ENCODE measurements at regions not wholly inside any gene's neighbourhood (a gene's known extent, or its start where the extent isn't known, plus 50 kb on each side); places are given as distances from the start of the nearest gene placed in this dataset.

GRCh38 chr1:170857955-170858354 lies 77.4 kb upstream of the MROH9 start:
- TF ChIP-seq, protein P1, sequence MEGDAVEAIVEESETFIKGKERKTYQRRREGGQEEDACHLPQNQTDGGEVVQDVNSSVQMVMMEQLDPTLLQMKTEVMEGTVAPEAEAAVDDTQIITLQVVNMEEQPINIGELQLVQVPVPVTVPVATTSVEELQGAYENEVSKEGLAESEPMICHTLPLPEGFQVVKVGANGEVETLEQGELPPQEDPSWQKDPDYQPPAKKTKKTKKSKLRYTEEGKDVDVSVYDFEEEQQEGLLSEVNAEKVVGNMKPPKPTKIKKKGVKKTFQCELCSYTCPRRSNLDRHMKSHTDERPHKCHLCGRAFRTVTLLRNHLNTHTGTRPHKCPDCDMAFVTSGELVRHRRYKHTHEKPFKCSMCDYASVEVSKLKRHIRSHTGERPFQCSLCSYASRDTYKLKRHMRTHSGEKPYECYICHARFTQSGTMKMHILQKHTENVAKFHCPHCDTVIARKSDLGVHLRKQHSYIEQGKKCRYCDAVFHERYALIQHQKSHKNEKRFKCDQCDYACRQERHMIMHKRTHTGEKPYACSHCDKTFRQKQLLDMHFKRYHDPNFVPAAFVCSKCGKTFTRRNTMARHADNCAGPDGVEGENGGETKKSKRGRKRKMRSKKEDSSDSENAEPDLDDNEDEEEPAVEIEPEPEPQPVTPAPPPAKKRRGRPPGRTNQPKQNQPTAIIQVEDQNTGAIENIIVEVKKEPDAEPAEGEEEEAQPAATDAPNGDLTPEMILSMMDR (conservative IDR thresholded peaks at IDR 0.05): no peak
- no peak for TF ChIP-seq ZFX (IDR thresholded peaks at IDR 0.05)
- no peak overlapping the region for H3K27ac ChIP-seq

- H3K27ac ChIP-seq: no peak overlapping the region
- TF ChIP-seq ZFX (IDR thresholded peaks at IDR 0.05): no peak
- TF ChIP-seq, protein P1 (conservative IDR thresholded peaks at IDR 0.05): no peak
Measured at GRCh38 chr1:170863621-170864020, 71.7 kb upstream of the MROH9 start.

GRCh38 chr1:170864238-170864637 lies 71.1 kb upstream of the MROH9 start:
- H3K27ac ChIP-seq: no peak overlapping the region

GRCh38 chr1:170864876-170865538 lies 70.3 kb upstream of the MROH9 start:
- TF ChIP-seq, protein P1 (conservative IDR thresholded peaks at IDR 0.05): no peak
- no peak for TF ChIP-seq ZFX (IDR thresholded peaks at IDR 0.05)
- H3K27ac ChIP-seq: no peak overlapping the region

More at GRCh38 chr1:170864238-170864637, 71.1 kb upstream of the MROH9 start:
- no peak for TF ChIP-seq ZFX (IDR thresholded peaks at IDR 0.05)
- TF ChIP-seq, protein P1 (conservative IDR thresholded peaks at IDR 0.05): no peak

DNA sequence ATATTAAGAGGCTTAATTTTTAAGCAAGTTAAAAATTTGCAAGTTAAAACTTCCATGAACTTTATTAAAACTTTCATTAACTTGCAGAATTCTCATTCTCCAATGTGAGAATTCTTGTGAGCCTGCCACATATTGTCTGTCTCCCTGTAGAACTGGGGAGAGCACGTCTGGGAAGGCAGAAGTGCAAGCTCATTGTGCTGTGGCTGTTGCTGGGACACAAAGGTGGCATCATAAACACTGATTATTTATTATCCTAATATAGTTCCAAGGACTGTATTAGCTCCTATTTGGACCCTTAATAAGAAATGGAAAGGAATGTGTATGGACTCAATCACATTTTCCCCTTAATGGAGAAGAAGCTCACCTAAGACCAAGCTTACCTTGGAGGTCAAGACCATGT lies 68.7 kb upstream of the MROH9 start:
- TF ChIP-seq, protein P1 (conservative IDR thresholded peaks at IDR 0.05): no peak
- TF ChIP-seq ZFX (IDR thresholded peaks at IDR 0.05): no peak
- H3K27ac ChIP-seq: no peak overlapping the region

- no peak for TF ChIP-seq ZFX (IDR thresholded peaks at IDR 0.05)
- TF ChIP-seq, protein P1 (conservative IDR thresholded peaks at IDR 0.05): no peak
- no peak overlapping the region for H3K27ac ChIP-seq
Measured at GRCh38 chr1:170871868-170872267, 63.5 kb upstream of the MROH9 start.

GRCh38 chr1:170872663-170873062 lies 62.7 kb upstream of the MROH9 start:
- TF ChIP-seq, protein P1 (conservative IDR thresholded peaks at IDR 0.05): no peak
- no peak for TF ChIP-seq ZFX (IDR thresholded peaks at IDR 0.05)

More at GRCh38 chr1:170872663-170873062, 62.7 kb upstream of the MROH9 start:
- no peak overlapping the region for H3K27ac ChIP-seq
